ENCODE measurements at regions not wholly inside any gene's neighbourhood (a gene's known extent, or its start where the extent isn't known, plus 50 kb on each side); places are given as distances from the start of the nearest gene placed in this dataset.
"Not testable (repeated sequence)": the region's sequence is repeated elsewhere in the genome, so short reads cannot be mapped to it uniquely, and the experiment has no call there.

DNA sequence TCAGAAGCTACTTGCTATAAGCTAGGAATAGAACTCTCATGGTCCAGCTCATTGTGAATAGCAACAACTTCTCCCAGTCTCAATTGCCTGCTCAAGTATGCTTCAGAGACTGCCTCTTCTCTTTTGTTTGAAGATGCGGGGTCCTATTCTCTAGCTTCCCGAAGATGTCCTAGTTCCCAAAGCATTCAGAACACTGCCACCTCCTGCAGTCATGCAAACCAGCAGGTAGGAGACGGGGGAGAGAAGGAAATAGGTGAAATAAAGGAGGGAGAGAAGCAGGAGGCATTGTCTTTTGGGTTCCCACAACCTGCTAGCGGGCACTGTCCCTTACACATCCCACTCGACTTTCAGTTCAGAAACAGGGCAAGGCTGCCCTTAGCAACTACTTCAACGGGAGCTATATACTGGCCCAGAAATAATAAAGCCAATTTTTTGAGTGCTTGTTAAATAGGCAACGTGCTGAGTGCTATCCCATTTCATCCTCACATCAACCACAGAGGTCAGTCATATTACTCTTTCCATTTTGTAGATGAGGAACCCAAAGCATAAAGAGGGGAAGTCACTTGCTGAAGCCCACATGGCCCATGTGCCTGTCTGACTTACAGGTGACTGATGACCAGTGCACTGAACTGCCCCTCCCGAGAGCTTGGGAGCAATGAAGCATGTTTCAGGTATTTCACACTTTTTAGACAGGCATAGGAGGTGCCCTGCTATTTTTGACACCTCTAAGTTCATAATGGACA lies 61.9 kb upstream of the ATXN1 start:
- no peak for DNase-seq

DNA sequence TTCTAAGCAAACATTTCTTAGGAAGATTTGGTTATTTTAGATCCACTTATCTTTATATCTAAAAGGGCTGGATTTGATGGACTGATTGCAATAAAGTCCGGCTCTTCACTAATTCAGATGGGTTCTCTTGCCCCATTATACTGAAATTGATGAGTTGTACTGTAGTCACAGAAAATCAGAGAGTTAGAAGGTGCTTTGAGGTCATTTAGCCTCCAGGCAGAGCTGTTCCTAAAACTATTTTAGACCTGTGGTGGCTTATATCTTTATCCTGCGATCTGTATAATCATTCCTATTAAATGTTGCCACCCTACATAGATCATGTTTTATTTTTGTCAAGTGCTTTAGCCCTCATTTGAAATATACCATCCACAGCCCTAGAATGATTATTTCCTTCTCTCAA lies 61.3 kb upstream of the ATXN1 start:
- no peak for DNase-seq

DNA sequence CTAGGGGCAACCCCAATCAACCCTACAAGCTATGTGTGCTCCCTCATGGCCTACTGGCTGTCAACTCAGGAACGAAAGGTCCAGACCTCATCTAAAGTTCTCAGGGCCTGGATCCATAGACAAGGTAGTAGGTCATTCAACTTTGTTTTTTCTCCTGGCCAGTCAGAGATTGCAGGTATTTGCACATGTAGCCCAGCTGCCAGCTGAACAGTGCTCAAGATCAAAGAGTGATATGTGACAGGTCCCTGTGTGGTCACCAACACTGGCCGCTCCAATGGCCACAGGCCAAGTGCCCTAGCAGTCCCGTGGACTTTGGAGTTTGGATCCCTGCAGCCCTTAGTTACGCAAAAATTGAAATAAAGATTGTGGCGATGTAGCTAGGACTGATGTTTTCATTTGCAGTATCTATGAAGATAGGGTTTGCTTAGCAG lies 60.6 kb upstream of the ATXN1 start:
- no peak for DNase-seq

DNA sequence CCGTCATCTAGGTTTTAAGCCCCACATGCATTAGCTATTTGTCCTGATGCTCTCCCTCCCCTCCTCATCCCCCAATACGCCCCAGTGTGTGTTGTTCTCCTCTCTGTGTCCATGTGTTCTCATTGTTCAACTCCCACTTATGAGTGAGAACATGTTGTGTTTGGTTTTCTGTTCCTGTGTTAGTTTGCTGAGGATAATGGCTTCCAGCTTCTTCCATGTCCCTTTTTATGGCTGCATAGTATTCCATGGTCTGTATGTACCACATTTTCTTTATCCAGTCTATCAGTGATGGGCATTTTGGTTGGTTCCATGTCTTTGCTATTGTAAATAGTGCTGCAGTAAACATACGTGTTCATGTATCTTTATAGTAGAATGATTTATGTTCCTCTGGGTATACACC lies 59.0 kb upstream of the ATXN1 start:
- not testable (repeated sequence) for DNase-seq

DNA sequence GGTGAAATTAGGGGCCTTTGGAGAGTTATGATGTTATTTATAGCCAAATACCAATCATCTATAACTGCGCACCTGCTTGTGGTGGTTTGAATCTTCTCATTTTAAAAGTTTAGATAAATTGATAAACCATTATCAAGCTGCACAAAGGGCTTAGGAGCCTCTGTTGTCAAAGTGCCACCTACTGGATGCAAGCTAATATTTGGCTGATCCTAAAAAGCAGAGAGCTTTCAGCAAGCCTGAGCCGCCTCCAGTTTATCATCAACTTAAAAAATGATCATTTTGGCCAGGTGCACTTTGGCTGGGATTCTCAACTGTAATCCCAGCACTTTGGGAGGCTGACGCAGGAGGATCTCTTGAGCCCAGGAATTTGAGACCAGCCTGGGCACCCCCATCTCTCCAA lies 58.5 kb upstream of the ATXN1 start:
- no peak for DNase-seq

DNA sequence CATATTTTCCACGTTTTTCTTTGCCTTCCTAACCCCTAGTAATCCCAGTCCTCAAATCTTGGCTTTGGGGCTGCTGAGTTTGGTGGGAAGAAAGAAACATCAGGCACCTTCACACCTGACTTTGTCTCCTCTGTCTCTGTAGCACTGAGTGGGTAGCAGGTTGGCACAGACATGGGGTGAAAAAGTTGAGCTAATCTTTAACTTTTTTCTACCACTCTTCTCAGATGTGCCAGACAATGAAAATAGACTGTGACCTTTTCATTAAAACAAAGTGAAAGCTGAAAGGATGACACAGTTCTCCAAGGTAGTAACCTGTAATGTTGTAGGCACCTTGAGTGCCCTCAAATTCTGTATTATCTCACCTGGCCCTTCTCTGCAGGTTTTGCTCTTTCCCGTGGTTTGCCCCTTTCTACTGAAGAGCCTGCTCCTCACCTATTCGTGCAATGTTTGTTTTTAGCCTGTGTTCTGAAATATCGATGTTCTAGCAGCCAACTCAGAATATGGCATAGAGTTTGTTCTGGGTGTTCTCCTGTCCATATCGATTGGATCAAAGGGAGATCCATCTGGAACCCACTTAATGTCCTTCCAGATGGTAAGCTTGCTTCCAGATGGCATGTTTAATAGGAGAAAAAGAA lies 57.8 kb upstream of the ATXN1 start:
- DNase-seq, result no peak

DNA sequence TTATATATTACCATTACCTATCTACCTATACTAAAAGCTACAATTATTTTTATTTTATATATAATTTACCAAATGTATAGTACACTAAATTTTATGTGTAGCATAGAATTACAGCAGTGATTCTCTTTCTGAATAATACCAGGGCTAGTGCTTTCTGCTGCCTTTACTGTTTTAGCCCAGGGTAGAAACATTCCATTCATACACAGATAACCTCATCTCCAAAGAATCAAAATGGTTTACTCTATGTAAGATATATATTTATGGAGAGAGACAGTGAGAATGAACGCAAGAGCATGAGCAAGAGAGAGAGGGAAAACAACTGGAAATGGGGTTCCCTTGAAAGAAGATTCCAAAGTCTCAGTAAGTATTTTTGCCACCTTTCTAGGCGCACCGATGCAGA lies 56.3 kb upstream of the ATXN1 start:
- DNase-seq, result no peak

DNA sequence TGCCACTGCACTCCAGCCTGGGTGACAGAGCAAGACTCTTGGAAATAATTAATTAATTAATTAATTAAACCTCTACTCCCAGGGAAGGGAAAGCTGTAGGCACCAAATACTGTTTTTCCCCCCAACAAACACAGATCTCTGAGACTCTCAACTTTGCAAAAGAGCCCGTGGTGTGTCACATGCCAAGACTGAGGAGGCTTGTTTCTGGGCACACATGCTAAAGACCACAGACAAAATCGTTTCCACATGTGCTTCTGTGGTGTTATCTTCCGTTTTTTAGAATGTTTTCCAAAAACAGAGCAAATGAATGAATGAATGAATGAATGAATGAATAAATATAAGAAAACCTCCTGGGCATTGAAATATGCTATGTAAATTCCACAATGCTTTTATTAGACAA lies 55.6 kb upstream of the ATXN1 start:
- DNase-seq, result no peak

DNA sequence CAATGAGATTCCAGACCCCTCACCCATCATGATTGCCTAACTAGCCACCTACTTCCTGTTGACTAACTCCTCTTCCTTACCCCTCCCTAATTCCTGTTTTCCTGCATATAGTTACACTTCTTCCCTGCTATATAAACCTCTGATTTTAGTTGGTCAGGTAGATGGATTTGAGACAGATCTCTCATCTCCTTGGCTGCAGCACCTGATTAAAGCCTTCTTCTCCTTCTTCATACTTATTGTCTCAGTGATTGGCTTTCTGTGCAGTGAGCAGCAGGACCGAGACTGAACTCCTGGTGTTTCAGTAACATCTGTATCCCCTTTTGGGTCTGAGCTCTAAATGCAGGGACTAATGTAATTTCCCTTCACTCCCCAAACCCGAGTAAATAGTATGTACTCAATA lies 51.7 kb upstream of the ATXN1 start:
- DNase-seq, result no peak

DNA sequence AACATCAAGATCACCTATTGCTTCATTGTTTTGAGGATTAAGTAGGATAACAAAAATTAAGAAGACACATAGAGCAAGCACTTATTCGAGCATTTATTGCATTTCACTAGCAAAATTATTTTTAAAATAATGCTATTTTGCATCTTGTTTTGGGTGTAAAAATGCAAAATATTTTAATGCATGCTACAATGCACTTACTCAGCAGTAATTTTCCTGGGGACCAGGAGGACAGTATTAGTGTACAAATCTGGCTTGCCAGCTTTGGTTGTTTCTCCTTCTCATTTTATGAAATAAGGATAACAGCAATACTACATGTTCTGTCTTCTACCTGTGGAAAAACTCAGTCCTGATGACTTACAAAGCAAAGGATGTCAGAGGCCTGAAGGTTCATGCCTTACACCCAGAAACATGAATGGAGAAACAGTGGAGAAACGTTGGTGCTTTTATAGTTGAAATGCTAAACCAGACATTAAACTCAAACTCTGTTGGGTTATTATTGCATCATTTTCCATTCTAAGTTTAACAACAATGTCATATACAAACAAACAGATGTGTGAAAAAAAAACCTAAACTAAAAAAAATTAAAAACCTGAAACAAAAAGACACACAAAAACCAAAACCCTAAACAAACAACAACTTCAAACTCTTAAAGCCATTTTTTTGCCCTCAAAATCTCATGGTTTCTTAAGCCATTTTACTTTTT lies 50.2 kb upstream of the ATXN1 start:
- no peak for DNase-seq
